ENCODE measurements at regions not wholly inside any gene's neighbourhood (a gene's known extent, or its start where the extent isn't known, plus 50 kb on each side); places are given as distances from the start of the nearest gene placed in this dataset.
"Not testable (repeated sequence)": the region's sequence is repeated elsewhere in the genome, so short reads cannot be mapped to it uniquely, and the experiment has no call there.

GRCh38 chr15:36008719-36009118, 462.8 kb upstream of the DPH6 start:
- DNase-seq, result no peak

GRCh38 chr15:36024031-36024688, 478.2 kb upstream of the DPH6 start:
- DNase-seq, result no peak

DNA sequence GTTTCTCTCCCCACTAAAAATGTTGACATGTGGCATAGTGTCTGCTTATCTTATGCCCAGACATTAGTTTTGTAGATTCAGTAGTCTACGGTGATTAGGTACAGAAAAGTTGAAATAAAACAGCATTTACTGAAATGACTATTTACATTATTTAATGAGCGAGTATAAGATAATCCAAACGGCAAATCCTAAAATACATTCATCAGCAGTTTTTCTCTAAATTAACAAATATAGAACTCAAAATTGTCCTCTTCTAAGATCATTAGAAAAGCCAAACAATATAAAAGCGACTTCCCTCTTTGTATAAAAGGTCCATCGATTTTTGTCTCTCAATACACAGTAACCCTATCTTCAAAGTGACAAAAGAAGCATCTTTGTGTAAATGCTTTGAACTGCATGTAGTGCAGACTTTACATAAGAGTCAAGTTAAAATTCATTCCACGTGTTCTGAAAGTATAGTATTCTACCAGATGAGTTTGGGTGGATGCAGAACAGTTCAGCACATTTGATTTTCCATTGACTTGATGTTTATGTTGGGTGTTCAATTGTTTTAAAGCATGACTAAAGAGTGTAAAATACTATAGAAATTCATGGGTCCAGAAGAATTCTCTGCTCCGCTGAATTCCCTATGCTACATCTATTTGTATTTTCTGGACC, 480.8 kb upstream of the DPH6 start:
- no peak for DNase-seq

DNA sequence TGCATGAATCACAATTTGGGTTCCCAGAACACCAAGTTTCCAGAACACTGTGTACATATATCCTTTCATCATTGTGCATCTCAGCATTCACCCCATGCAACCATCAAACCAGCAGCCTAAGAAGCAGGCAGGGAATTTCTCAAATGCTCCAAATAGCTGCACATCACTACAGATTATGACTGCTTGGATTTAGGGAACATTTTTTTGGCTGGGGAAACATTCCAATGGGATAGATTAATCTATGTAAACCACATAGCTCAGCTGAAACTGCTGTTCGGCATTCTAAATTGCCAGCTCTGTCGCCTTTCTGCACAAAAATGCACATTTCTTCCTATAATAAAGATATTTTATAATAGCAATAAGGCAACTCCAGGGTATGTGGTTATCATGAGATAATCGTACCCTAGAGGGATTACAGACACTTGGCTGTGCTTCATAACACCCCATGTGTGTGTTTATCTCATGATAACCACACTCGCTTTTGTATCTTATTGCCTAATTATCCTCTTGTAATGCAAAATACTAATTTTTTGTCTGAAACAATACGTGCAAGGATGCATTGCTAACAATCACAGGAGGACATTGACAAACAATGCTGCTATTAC, 483.7 kb upstream of the DPH6 start:
- DNase-seq, result no peak

- no peak for DNase-seq
Observed at GRCh38 chr15:36039996-36040572, 494.1 kb upstream of the DPH6 start.

- not testable (repeated sequence) for DNase-seq
Observed at GRCh38 chr15:36047018-36047716, 501.2 kb upstream of the DPH6 start.

- DNase-seq, result no peak
Observed at GRCh38 chr15:36050899-36051298, 504.9 kb upstream of the DPH6 start.

GRCh38 chr15:36052641-36053040, 506.7 kb upstream of the DPH6 start:
- DNase-seq, result not testable (repeated sequence)

- no peak for DNase-seq
Observed at GRCh38 chr15:36053746-36054145, 507.8 kb upstream of the DPH6 start.

DNA sequence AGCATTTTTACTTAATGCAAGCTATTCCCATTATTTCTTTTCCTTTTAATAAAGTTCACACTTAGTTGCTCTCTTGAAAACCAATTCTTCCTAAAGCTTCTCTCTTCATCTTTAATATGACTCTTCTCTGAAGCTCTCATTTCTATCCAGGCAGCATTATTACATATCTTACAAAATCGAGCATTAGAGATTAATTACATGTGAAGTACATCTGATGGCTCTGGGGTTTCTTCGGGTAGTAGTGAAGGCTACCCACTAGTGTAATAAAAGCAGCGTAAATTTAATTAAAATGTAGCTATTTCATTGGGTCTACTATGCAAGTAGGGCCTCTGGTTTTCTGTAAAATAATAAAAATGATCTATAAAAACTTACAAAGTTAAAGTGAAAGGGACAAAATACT, 513.6 kb upstream of the DPH6 start:
- DNase-seq, result no peak

DNA sequence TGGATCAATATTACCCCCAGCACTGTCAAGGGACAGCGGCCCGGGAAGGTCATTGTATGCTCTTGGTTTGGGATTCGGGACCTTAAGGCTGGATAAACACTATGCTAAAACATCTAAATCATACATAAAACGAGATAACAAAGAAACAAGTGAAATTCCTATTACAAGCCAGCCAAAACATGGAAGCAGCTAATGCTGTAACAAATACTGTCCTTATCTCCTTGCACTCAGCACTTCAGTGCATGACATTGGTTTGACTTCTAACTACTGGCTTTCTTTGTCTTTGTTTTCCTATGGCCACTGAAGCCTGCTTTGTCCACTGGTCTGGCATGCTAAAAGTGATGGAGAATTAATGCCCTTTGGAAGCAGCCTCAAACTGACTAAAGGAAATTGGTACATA, 516.4 kb upstream of the DPH6 start:
- no peak for DNase-seq

GRCh38 chr15:36066757-36067156, 512.7 kb upstream of the CDIN1 start:
- DNase-seq, result no peak

- no peak for DNase-seq
Observed at GRCh38 chr15:36067483-36068274, 511.7 kb upstream of the CDIN1 start.

GRCh38 chr15:36075333-36075732, 504.1 kb upstream of the CDIN1 start:
- DNase-seq, result no peak

DNA sequence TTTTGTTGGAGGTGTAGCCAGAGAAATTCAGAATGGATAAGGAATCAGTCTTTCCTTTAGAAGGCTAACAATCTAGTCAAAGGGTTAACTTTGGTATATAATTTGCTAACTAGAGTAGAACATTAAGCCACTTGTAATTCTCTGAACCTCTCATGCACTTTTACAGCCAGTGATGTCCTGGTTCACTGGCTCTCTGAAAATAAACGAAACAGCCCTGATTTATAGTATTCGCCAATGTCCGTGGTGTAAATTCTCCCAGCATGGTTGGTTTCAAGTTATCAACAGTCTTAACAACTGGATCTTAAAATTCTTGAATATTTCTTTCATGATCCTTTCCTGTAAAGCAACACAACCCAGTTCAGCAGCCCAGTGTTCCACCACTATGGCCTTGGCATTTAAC, 500.4 kb upstream of the CDIN1 start:
- DNase-seq, result no peak

- no peak for DNase-seq
Observed at GRCh38 chr15:36080759-36081158, 498.7 kb upstream of the CDIN1 start.

DNA sequence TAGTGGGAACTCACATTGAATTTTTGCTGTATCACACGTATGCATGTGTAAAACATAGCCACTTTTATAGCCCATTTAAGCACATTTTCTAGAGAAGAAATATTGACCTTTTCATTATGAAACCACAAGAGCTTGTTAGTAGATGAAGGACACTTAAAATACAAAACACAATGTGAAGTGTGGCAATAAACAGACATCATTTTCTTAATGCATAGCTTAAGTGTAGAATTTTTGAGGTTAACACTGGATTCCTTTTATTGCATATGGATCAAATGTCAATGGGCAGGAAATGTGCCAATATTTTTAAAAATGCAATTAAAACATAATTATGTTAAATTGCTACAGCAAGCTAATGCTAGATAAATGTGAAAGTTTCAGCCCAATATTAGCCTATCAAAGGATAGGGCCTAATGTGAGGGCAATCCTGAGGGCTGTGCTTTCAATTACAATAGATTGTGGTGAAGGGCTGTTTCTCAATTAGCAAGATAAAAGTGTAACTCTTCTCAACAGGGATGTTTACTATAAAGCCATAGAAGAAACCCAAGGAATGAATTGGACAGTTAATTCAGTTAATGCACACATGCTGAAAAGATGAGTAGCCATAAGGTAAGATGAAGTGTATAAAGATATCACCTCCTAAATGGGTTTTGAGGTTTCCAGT, 489.0 kb upstream of the CDIN1 start:
- no peak for DNase-seq

DNA sequence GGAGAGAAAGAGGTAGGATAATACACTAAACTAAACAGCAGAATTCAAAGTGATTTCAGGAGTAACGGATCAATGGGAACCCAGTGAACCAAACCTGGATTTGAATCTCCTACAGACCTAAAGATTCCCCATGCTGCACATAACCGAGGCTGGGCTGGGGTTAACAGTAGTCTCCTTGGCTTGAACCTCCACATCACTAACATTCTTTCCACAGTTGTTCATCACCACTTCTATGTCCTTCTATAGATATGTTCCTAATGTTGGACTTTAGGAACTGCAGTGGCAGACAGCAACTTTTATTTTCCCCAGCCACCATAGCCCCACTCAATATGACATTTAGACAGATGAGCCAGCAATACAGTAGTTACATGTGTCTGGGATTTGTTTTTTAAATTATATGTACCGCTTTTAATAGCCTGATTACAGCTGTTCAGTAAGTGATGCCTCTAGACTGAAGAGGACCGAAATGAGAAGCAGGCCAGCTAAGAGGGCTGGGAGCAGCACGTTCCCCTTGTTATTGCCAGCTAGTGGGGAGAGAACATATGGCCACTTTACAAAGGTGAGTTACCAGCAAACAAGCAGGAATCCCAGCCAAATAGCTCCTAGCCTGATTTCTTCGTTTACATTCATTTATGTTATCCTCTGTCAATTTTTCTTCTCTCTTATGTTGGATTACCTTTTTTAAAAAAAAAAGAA, 472.6 kb upstream of the CDIN1 start:
- DNase-seq, result no peak

DNA sequence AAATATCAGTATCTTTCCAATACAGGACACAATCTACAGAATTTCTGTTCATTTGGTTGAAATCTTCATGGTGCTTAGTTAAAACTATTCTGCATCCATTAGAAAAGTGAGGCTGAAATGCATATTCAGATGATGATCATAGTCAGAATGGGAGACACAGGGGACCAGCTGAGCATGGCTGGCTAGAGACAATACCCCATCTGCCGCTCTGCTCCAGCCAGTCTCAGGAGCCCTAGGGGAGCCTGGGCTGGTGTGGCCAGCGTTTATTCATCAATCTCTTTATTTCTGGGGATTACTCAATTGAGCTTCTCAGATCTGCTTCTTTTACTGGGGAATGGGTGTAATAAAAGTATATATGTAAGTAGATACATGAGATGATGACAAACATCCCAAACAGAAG, 470.9 kb upstream of the CDIN1 start:
- DNase-seq, result no peak

DNA sequence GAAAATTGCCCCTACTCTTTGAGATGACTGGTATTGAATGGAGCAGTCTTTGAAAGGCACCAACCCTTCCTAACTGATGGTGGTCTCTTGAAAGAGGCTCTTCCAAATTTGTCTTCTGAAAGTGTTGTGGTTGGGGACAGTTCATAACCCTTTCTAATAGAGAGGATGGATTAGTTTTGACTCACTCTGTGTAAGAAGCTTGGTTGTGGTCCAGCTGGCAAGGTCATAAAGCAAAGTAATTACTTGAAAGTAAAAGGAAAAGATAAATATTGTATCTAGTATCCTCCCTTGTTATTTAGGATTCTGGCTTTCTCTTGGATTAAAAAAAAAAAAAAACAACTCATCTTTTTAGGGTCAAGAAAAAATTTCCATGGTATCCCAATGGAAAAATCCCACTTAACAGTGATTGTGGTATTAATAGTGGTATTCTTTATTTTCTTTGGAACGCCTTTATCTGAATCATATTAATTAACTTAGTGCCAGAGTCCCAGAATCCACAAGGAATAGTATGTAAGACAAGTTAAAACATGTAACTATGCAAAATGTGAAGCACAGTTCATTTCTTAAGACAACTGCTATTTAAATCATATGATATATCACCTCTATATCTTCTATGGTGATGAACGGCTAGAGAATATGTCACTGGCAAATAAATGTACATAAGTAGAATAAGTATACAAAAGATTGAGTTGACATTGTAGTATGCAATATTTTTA, 469.3 kb upstream of the CDIN1 start:
- no peak for DNase-seq

- DNase-seq, result no peak
Observed at GRCh38 chr15:36110659-36110993, 468.8 kb upstream of the CDIN1 start.

Data from SHP77 treated with DMSO at 0.1 percent for 48 hours (cell line).